ENCODE measurements at regions not wholly inside any gene's neighbourhood (a gene's known extent, or its start where the extent isn't known, plus 50 kb on each side); places are given as distances from the start of the nearest gene placed in this dataset.

- no peak for DNase-seq (ENCODE audit: low read depth in 4 of 4, low spot score in 1 of 4)
These were observed 487.7 kb upstream of the BTBD3 start for GRCh38 chr20:11429889-11430519.

GRCh38 chr20:11430652-11431051, 487.0 kb upstream of the BTBD3 start:
- DNase-seq (ENCODE audit: low read depth in 4 of 4, low spot score in 1 of 4): no peak

- no peak for DNase-seq (ENCODE audit: low read depth in 4 of 4, low spot score in 1 of 4)
These were observed 486.1 kb upstream of the BTBD3 start for GRCh38 chr20:11431621-11432020.

GRCh38 chr20:11432407-11432806, 485.3 kb upstream of the BTBD3 start:
- no peak for DNase-seq (ENCODE audit: low read depth in 4 of 4, low spot score in 1 of 4)

GRCh38 chr20:11436113-11436905, 481.4 kb upstream of the BTBD3 start:
- no peak for DNase-seq (ENCODE audit: low read depth in 4 of 4, low spot score in 1 of 4)

- no peak for DNase-seq (ENCODE audit: low read depth in 4 of 4, low spot score in 1 of 4)
These were observed 480.6 kb upstream of the BTBD3 start for GRCh38 chr20:11437090-11437489.

- DNase-seq (ENCODE audit: low read depth in 4 of 4, low spot score in 1 of 4): no peak
These were observed 479.9 kb upstream of the BTBD3 start for GRCh38 chr20:11437611-11438380.

- no peak for DNase-seq (ENCODE audit: low read depth in 4 of 4, low spot score in 1 of 4)
These were observed 479.3 kb upstream of the BTBD3 start for GRCh38 chr20:11438412-11438811.

- DNase-seq (ENCODE audit: low read depth in 4 of 4, low spot score in 1 of 4): no peak
These were observed 474.1 kb upstream of the BTBD3 start for GRCh38 chr20:11443382-11444119.

GRCh38 chr20:11445161-11445560, 472.5 kb upstream of the BTBD3 start:
- DNase-seq (ENCODE audit: low read depth in 4 of 4, low spot score in 1 of 4): no peak

- no peak for DNase-seq (ENCODE audit: low read depth in 4 of 4, low spot score in 1 of 4)
These were observed 471.8 kb upstream of the BTBD3 start for GRCh38 chr20:11445891-11446290.

- DNase-seq (ENCODE audit: low read depth in 4 of 4, low spot score in 1 of 4): no peak
These were observed 470.2 kb upstream of the BTBD3 start for GRCh38 chr20:11447371-11448100.

- no peak for DNase-seq (ENCODE audit: low read depth in 4 of 4, low spot score in 1 of 4)
These were observed 469.1 kb upstream of the BTBD3 start for GRCh38 chr20:11448554-11448953.

GRCh38 chr20:11451793-11452291, 465.9 kb upstream of the BTBD3 start:
- no peak for DNase-seq (ENCODE audit: low read depth in 4 of 4, low spot score in 1 of 4)

GRCh38 chr20:11452326-11452725, 465.4 kb upstream of the BTBD3 start:
- no peak for DNase-seq (ENCODE audit: low read depth in 4 of 4, low spot score in 1 of 4)

GRCh38 chr20:11453430-11453829, 464.3 kb upstream of the BTBD3 start:
- no peak for DNase-seq (ENCODE audit: low read depth in 4 of 4, low spot score in 1 of 4)

- no peak for DNase-seq (ENCODE audit: low read depth in 4 of 4, low spot score in 1 of 4)
These were observed 462.5 kb upstream of the BTBD3 start for GRCh38 chr20:11454966-11455799.

GRCh38 chr20:11457488-11457887, 460.2 kb upstream of the BTBD3 start:
- no peak for DNase-seq (ENCODE audit: low read depth in 4 of 4, low spot score in 1 of 4)

GRCh38 chr20:11459090-11459890, 458.4 kb upstream of the BTBD3 start:
- no peak for DNase-seq (ENCODE audit: low read depth in 4 of 4, low spot score in 1 of 4)

Measured in stimulated activated CD4-positive, alpha-beta T cell treated with anti-CD3 and anti-CD28 coated beads, Interleukin-1b, Interleukin-23, amount 100 ng/mL, for 24 hours (primary cell).